ENCODE measurements at regions not wholly inside any gene's neighbourhood (a gene's known extent, or its start where the extent isn't known, plus 50 kb on each side); places are given as distances from the start of the nearest gene placed in this dataset.

GRCh38 chr6:66992660-66993059 lies 1285.6 kb upstream of the EYS start:
- DNase-seq = no peak

GRCh38 chr6:66986940-66987339 lies 1279.9 kb upstream of the EYS start:
- no peak for DNase-seq

DNA sequence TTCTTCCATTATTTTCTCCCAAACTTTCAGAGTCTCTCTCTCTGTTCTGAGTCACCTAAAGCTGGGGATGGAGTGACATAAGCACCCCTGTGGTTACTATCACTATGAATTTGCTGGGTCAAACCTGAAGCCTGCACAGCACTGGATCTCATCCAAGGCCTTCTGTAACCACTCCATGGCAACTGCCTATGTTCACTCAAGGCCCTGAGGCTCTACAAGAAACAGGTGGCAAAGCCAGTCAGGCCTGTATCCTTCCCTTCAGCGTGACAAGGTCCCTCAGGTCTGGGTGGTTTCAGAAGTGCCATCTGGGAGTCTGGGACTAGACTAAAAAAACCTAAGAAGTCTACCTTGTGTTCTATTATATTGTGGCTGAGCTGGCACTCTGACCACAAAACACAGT lies 1278.8 kb upstream of the EYS start:
- DNase-seq = no peak

DNA sequence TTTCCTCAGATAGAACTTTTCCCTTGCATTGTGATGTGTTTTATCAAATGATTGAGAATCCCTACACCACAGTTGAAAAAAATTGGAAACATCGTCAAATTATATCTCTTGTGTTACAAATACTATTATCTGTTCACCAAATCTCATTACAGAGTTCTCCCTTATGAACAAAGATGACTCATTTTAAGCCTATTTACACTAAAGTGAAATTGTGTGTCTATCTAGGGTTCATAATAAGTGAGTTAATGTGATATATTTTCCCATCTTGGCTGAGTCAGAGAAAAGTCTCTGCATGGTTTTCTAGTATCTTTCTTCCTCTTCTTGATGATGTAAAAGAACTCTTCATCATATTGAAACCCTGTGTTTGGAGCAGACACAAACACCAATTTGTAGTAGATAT lies 1263.3 kb upstream of the EYS start:
- no peak for DNase-seq

DNA sequence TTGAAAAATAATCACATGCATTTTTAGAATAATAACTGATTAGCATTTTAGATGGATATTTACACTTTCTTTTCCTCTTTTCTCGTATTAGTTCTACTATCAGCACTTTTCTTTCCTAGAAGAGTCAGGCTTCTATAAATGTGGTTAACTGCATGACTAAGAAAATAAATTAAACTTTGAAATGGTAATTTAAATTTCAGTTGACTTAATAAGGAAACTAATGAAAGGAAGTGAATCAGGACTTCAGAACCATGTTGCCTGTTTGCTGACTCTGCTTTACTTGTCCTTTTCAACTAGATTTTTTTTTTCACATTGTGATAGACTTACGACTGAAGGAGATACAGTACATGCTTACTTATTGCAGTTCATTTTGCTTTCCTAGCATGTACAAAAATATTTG lies 1258.2 kb upstream of the EYS start:
- DNase-seq = no peak

- DNase-seq = no peak
Measured at GRCh38 chr6:66964216-66964615, 1257.2 kb upstream of the EYS start.

DNA sequence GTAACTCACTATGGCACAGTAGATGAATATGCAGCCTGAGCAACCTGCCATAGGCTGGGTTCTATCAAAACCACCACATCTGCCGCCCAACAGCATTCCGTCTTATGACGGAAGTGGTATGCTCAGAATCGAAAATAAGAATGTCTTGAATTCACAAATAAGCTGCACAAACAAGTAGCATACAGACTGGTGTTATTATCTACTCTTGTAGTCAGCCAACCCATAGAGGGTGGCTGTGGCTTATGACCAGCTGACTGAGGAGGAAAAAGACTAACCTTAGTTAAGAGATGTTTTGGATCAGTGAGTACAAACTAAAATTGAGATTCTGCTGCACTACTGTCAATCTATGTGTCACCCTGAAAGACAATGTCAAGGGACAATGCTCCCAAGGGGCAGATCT lies 1255.1 kb upstream of the EYS start:
- no peak for DNase-seq

- DNase-seq = no peak
Measured at GRCh38 chr6:66961191-66961590, 1254.2 kb upstream of the EYS start.

GRCh38 chr6:66949191-66949661 lies 1242.2 kb upstream of the EYS start:
- no peak for DNase-seq

DNA sequence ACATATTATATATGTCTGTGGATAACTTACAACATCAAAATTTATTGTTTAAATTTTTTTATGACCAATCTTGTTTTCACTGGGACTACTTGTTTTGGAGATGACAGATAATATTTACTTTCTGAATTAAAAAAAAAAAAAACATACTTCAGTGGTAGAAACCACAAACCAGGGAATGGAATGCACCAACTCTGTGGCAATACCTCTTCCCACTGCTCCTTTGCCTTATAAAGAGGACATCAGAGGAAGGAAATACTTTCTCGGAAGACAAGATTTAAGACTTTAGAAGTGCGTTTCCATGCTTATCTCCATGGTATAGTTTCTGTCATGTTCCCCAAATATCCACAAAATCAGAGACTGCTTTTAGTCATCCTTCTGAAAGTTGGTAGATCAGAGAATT lies 1241.1 kb upstream of the EYS start:
- no peak for DNase-seq

DNA sequence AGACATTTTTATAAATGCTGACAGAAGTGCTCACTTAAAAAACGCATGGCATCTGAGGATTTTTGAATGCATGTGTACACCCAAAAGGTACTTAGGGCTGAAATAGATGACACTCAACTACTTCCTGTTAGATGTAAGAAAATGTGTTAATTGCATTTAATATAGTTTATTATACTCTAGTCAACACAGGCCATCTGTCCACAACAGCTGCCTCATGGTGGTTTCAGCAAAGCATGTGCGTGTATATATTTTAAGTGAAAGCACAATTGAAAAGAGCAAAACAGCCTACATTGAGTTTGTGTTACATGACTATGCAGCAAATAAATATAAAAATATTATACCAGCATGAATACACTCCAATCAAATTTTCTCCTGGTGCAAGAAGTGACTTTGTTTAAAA lies 1233.0 kb upstream of the EYS start:
- no peak for DNase-seq

- no peak for DNase-seq
Measured at GRCh38 chr6:66937180-66937579, 1230.2 kb upstream of the EYS start.

- no peak for DNase-seq
Measured at GRCh38 chr6:66935612-66936011, 1228.6 kb upstream of the EYS start.

DNA sequence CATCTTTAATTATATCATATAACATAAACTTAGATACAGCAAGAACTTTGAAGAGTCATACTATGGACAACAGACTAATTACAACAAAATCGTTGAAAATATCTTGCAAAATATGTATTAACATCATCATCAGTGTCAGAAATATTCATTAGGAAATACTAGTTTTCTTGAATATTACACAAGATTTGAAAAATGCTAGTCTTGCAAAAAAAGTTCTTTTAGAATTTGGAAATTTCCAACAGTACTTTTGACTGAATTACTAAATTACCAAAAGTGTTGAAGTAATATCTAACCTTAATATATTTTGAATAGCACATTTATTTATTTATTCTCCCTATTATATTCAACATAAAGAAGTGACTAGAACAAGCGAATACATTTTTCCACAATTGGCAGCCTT lies 1224.8 kb upstream of the EYS start:
- no peak for DNase-seq

DNA sequence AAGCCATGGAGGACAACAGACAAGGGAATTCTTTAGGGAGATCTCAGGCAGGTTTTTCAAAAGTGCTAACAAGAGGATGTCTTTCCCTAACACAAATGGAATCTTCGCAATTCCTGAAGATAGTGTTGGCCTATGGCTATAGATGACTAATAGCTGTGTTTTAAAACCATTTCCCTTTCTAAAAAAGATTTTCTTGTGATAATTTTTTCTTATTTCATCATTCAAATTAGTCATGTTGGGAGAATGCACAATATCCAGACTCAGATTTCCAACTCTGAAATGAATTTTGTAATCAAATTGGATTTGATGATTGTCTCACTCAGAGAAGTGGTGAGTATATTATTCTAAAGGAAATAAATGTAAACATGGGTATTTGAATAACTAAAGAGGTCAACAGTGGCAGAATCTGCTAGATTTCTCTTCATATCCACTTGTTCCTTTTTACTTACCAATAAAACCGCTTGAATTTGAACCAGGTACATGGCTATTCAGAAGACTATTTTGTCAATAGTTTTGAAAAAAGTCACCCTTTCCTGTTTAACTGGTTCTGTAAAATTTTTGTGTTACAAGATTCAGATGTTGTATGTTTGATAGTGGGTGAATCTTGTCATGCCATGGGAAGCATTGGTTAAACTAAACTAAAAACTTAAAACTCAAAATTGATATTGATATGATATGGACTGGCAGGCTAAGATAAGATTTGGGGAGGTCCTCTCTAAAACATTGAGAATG lies 1223.7 kb upstream of the EYS start:
- DNase-seq = no peak

- DNase-seq = no peak
Measured at GRCh38 chr6:66926060-66926459, 1219.0 kb upstream of the EYS start.

- DNase-seq = no peak
Measured at GRCh38 chr6:66913657-66914056, 1206.6 kb upstream of the EYS start.

GRCh38 chr6:66902457-66902856 lies 1195.4 kb upstream of the EYS start:
- no peak for DNase-seq

DNA sequence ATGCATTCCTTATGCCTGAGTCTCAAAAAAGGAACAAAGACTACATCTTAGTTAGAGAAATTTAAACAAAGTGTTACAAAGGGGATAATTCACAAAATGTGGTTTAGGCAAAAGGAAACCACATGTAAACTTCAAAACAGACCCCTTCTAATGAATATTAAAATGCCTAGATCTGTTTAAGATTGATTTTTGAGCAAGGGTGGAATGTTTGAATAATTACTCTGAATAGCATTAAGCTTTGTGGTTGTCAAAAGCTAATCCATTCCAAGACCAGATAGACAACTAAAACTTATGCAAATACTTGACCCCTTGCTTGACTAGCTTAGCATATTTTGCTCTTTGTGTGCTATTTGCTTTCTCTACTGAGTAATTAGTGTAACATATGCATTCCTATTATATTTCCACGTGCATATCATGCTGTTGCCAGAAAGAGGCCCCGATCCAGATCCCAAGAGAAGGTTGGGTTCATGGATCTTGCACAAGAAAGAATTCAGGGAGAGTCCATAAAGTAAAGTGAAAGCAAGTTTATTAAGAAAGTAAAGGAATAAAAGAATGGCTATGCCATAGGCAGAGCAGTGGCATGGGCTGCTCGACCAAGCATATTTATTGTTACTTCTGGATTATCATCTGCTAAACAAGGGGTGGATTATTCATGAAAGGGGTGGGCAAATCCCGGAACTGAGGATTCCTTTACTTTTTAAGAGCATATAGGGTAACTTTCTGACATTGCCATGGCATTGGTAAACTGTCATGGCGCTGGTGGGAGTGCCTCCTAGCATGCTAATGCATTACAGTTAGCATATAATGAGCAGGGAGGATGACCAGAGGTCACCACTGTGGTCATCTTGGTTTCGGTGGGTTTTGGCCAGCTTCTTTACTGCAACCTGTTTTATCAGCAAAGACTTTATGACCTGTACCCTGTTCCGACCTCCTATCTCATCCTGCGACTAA lies 1193.4 kb upstream of the EYS start:
- DNase-seq = no peak

GRCh38 chr6:66897576-66897975 lies 1190.5 kb upstream of the EYS start:
- peak; percentile 1 for DNase-seq

- no peak for DNase-seq
Measured at GRCh38 chr6:66896415-66896814, 1189.4 kb upstream of the EYS start.

DNA sequence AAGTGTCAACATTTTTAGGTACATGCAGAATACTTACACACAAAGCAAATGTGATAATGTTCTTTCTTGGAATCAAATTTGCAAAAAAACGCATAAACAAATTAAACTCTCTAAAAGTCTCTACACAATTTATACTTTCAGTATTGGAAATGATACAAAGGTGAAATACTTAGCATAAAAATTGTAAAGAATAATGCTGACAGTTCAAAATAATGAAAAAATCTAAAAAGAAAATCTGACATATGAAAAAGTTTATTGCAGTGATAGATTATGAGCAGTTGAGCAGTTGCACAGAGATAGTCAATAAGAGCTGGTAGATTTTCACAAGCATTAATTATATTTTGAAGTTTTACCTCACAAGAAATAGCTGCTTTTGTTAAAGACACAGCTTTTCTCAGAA lies 1176.4 kb upstream of the EYS start:
- DNase-seq = no peak

- no peak for DNase-seq
Measured at GRCh38 chr6:66866801-66867200, 1159.8 kb upstream of the EYS start.

GRCh38 chr6:66865771-66866170 lies 1158.7 kb upstream of the EYS start:
- DNase-seq = no peak

All from CD4-positive, alpha-beta T cell treated with Interleukin-12 subunit alpha and Interleukin-12 subunit beta, for 1 hour (primary cell).